ENCODE measurements at regions not wholly inside any gene's neighbourhood (a gene's known extent, or its start where the extent isn't known, plus 50 kb on each side); places are given as distances from the start of the nearest gene placed in this dataset.
"Not testable (repeated sequence)": the region's sequence is repeated elsewhere in the genome, so short reads cannot be mapped to it uniquely, and the experiment has no call there.

- TF ChIP-seq, protein P1, sequence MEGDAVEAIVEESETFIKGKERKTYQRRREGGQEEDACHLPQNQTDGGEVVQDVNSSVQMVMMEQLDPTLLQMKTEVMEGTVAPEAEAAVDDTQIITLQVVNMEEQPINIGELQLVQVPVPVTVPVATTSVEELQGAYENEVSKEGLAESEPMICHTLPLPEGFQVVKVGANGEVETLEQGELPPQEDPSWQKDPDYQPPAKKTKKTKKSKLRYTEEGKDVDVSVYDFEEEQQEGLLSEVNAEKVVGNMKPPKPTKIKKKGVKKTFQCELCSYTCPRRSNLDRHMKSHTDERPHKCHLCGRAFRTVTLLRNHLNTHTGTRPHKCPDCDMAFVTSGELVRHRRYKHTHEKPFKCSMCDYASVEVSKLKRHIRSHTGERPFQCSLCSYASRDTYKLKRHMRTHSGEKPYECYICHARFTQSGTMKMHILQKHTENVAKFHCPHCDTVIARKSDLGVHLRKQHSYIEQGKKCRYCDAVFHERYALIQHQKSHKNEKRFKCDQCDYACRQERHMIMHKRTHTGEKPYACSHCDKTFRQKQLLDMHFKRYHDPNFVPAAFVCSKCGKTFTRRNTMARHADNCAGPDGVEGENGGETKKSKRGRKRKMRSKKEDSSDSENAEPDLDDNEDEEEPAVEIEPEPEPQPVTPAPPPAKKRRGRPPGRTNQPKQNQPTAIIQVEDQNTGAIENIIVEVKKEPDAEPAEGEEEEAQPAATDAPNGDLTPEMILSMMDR (IDR thresholded peaks at IDR 0.05; ENCODE audit: insufficient read depth, low read length, poor library complexity, severe bottlenecking), result no peak
- Histone ChIP-seq H3K36me3 (ENCODE audit: control insufficient read depth, insufficient read depth, low read length) (no peaks in the 10 kb centered on the region), H3K4me3 (replicated peaks; ENCODE audit: low read depth, low read length) (no peak overlapping the region), H3K27me3 (replicated peaks; ENCODE audit: control insufficient read depth, insufficient read depth, low read length) (peaks cover 1% of the 10 kb centered on the region; the same call in 1 of the 2 replicates)
- no peak for DNase-seq (ENCODE audit: extremely low read depth, insufficient read length)
Measured at GRCh38 chr17:77802811-77803220, 155.7 kb upstream of the TNRC6C start.

DNA sequence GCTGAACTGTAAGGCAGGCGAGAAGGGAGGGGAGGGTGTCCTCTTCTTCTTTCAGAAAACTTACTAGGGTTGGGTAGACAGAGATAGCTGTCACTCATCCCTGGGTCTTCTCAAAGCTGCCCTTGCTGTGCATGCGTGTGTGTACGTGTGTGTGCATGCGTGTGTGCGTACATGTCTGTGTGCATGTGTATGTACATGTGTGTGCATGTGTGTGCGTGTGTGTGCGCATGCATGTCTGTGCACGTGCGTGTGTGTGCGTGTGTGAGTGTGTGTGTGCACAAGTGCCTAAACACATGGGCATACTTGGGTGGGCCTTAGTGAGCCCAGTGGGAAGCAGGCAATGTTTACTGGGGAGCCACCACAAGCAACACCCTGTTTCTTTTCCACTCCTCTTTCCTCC lies 154.8 kb upstream of the TNRC6C start:
- TF ChIP-seq, protein P1 (IDR thresholded peaks at IDR 0.05; ENCODE audit: insufficient read depth, low read length, poor library complexity, severe bottlenecking), result no peak
- no peaks in the 10 kb centered on the region for H3K36me3 ChIP-seq (ENCODE audit: control insufficient read depth, insufficient read depth, low read length)
- DNase-seq (ENCODE audit: extremely low read depth, insufficient read length), result no peak
- peaks cover 1% of the 10 kb centered on the region; the same call in 1 of the 2 replicates for H3K27me3 ChIP-seq (replicated peaks; ENCODE audit: control insufficient read depth, insufficient read depth, low read length)
- no peak overlapping the region for H3K4me3 ChIP-seq (replicated peaks; ENCODE audit: low read depth, low read length)

DNA sequence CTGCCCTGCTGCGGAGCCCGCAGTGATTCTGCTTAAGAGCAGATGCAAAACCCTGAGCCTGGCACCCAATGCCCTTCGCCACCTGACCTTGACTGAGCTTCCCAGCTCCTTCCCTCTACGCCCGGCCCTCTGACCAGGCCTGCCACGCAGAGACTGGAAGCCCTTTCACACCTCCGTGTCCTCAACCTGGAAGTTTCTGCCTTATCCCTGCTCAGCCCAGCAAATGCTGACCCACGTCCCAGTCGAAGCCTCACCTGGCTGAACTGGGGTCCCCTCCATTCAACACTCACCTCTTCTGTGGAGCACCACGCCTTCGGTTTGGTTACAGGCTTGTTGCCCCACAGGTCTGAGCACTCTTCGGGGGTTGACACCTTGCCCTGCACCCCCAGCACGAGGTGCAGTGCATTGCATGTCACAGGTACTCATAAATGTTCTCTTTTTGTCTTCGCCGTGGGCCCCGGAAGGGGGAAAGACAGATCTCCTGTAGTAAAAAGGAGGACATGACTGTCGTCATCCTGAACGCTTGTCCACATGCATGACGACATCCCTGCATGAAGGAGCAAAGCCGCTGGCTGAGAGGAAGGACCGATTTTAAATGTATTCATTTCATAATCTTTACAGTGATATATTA lies 153.6 kb upstream of the TNRC6C start:
- DNase-seq (ENCODE audit: extremely low read depth, insufficient read length), result no peak
- peaks cover 1% of the 10 kb centered on the region; the same call in 1 of the 2 replicates for H3K27me3 ChIP-seq (replicated peaks; ENCODE audit: control insufficient read depth, insufficient read depth, low read length)
- no peak overlapping the region for H3K4me3 ChIP-seq (replicated peaks; ENCODE audit: low read depth, low read length)
- H3K36me3 ChIP-seq (ENCODE audit: control insufficient read depth, insufficient read depth, low read length), result no peaks in the 10 kb centered on the region
- TF ChIP-seq, protein P1 (IDR thresholded peaks at IDR 0.05; ENCODE audit: insufficient read depth, low read length, poor library complexity, severe bottlenecking), result no peak

GRCh38 chr17:77805970-77806369 lies 152.5 kb upstream of the TNRC6C start:
- not testable (repeated sequence) for H3K36me3 ChIP-seq (ENCODE audit: control insufficient read depth, insufficient read depth, low read length); DNase-seq (ENCODE audit: extremely low read depth, insufficient read length); H3K27me3 ChIP-seq (replicated peaks; ENCODE audit: control insufficient read depth, insufficient read depth, low read length); H3K4me3 ChIP-seq (replicated peaks; ENCODE audit: low read depth, low read length)

GRCh38 chr17:77807051-77807745 lies 151.3 kb upstream of the TNRC6C start:
- DNase-seq (ENCODE audit: extremely low read depth, insufficient read length), result no peak
- Histone ChIP-seq H3K4me3 (replicated peaks; ENCODE audit: low read depth, low read length) (no peak overlapping the region), H3K36me3 (ENCODE audit: control insufficient read depth, insufficient read depth, low read length) (no peaks in the 10 kb centered on the region), H3K27me3 (replicated peaks; ENCODE audit: control insufficient read depth, insufficient read depth, low read length) (peaks cover 1% of the 10 kb centered on the region; the same call in 1 of the 2 replicates)
- TF ChIP-seq, protein P1 (IDR thresholded peaks at IDR 0.05; ENCODE audit: insufficient read depth, low read length, poor library complexity, severe bottlenecking), result no peak

DNA sequence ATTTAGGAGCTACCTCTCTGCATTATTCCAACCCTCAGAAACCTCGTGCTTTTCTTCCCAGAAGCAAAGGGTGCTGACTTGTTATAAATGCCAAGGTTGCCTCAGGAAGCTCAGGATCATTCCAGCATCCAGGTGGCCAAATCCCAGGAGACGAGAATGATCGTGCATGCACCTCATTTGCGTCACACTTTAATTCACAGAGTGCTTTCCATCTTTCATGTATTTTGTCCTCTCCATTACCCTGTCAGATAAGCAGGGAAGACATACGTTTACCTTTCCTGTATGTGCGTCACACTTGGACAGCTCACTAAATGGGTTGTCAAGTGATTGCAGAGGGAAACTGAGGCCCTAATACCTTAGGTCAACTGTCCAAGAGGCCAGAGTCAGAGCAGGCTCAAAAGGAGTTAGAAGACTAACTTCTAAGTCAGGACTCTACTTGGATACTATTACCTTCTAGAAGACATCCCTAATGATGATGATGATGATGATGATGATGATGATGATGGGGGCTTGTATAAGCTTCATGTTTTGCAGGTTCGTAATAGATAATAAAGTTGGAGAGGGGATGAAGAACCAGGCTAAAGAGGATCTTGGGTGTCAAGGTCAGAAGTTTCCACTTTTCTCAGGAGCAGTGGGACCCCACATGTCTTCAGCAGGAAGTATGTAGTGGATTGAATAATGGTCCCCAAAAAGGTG lies 150.6 kb upstream of the TNRC6C start:
- no peak for DNase-seq (ENCODE audit: extremely low read depth, insufficient read length)
- no peaks in the 10 kb centered on the region for H3K36me3 ChIP-seq (ENCODE audit: control insufficient read depth, insufficient read depth, low read length)
- H3K4me3 ChIP-seq (replicated peaks; ENCODE audit: low read depth, low read length), result no peak overlapping the region
- H3K27me3 ChIP-seq (replicated peaks; ENCODE audit: control insufficient read depth, insufficient read depth, low read length), result no peaks in the 10 kb centered on the region; the same call in 1 of the 2 replicates
- TF ChIP-seq, protein P1 (IDR thresholded peaks at IDR 0.05; ENCODE audit: insufficient read depth, low read length, poor library complexity, severe bottlenecking), result no peak

All from GM06990 (cell line).